Breast epithelium (tissue), 4 donors: ENCODE measurements at regions not wholly inside any gene's neighbourhood (a gene's known extent, or its start where the extent isn't known, plus 50 kb on each side); places are given as distances from the start of the nearest gene placed in this dataset.
A peak's percentile ranks its signal among the peaks of the same experiment; 100 is the strongest.

ENCODE experiments used
- DNase-seq, 2 donors: peaks; one replicate each; pipeline ENCODE4 v3.0.0-alpha.2; 2019; ENCODE audit warnings: low spot score in 2 of 2
- H3K27ac ChIP-seq, 2 donors: fragments of 200-600 bp; sonication (generic) in 1 of 2; one replicate each; pipeline ENCODE4 v1.5.1; 2016 to 2019; ENCODE audit warnings: mild to moderate bottlenecking in 1 of 2
- H3K27me3 ChIP-seq, 2 donors: fragments of 200-600 bp; sonication (generic) in 1 of 2; one replicate each; pipeline versions ENCODE4 v1.5.1 to v1.6.0; 2017 to 2019; ENCODE audit warnings: control low read depth in 1 of 2, mild to moderate bottlenecking in 1 of 2
- H3K36me3 ChIP-seq: fragments of 200-600 bp; one replicate; pipeline ENCODE4 v1.5.1; 2019
- H3K4me1 ChIP-seq, 2 donors: fragments of 200-600 bp; sonication (generic); one replicate each; pipeline ENCODE4 v1.5.1; 2016 to 2019; ENCODE audit warnings: control low read depth in 1 of 2
- H3K4me3 ChIP-seq, 3 donors: fragments of 200-600 bp; sonication (generic); 1 replicate in 2 of 3; 2 replicates in 1 of 3; pipeline ENCODE4 v1.5.1; 2016 to 2019; ENCODE audit warnings: mild to moderate bottlenecking in 3 of 3, moderate library complexity in 2 of 3
- H3K9me3 ChIP-seq, 2 donors: fragments of 200-600 bp; sonication (generic) in 1 of 2; one replicate each; pipeline ENCODE4 v1.5.1; 2016 to 2019; ENCODE audit warnings: control low read depth in 1 of 2
- CTCF ChIP-seq, 3 donors: fragments of 450-650 bp; IDR thresholded peaks; one replicate each; pipeline ENCODE4 v1.5.1; 2016 to 2017; ENCODE audit warnings: antibody characterized with exemption in 3 of 3, mild to moderate bottlenecking in 3 of 3, moderate library complexity in 3 of 3
- POLR2A ChIP-seq: fragments of 450-650 bp; IDR thresholded peaks from one replicate; pipeline ENCODE4 v1.6.1; 2016; ENCODE audit warnings: antibody characterized with exemption, mild to moderate bottlenecking, moderate library complexity
- POLR2AphosphoS5 ChIP-seq, 3 donors: sonication (generic); formaldehyde crosslinking; IDR thresholded peaks; one replicate each; pipeline ENCODE4 v1.6.1; 2017; ENCODE audit warnings: antibody characterized with exemption in 3 of 3
- intact Hi-C: fragments of 100-400 bp; cut with DNase I; formaldehyde crosslinking; loops from one replicate; pipeline ENCODE4 v1.15.1; 2023; ENCODE audit warnings: low total_unique reads

GRCh38 chr12:94892544-94893267 lies 110.8 kb downstream of the NDUFA12 start:
- DNase-seq: no peak
- TF ChIP-seq POLR2A: no peak
- no peaks in the 10 kb centered on the region for H3K36me3 ChIP-seq
- intact Hi-C loops: no loop called here
- no peaks in the 10 kb centered on the region for H3K4me1 ChIP-seq
- H3K9me3 ChIP-seq: no peaks in the 10 kb centered on the region
- no peak overlapping the region for H3K4me3 ChIP-seq
- no peaks in the 10 kb centered on the region for H3K27me3 ChIP-seq
- H3K27ac ChIP-seq: no peak overlapping the region

DNA sequence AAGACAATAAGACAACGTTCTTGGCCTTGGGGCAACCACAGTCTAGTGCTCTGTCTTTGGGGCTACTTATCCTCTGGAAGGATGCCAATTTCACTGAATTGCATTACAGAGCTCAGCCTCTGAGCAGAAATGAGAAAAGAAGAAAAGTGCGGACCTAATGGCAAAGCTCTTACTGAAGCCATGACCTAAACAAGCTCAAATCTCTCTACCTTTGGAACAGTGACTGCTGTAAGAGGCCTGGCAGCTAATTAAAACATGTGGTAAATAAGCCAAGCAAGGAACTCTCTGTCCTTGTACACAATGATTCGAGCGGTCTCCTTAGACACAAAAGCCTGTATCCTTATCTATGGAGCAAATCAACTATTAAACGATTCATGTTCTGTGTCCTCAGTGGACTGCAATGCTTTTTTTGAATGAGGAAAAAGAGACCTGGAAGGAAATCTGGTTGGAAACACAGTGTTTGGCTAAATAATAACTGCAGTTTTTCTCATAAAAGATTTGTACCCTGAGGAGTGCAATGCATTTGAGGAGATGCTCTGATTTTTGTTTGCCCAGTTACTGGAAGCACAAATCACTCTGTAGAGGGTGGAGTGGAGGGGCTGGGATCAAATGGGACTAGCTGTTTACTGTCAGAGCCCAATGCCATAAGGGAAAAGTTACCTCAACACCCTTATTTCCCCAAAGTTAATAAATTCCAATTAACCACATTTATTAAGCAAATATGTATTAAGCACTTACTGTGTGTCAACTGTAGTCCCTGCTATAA lies 113.9 kb downstream of the NDUFA12 start:
- no peaks in the 10 kb centered on the region for H3K9me3 ChIP-seq
- H3K27me3 ChIP-seq: no peaks in the 10 kb centered on the region
- no peak overlapping the region for H3K27ac ChIP-seq
- H3K4me1 ChIP-seq: no peaks in the 10 kb centered on the region
- intact Hi-C loops: no loop called here
- TF ChIP-seq CTCF (IDR thresholded peaks at IDR 0.05) (no peak), POLR2AphosphoS5 (IDR thresholded peaks at IDR 0.05) (no peak), POLR2A (no peak)
- no peak overlapping the region for H3K4me3 ChIP-seq
- H3K36me3 ChIP-seq: no peaks in the 10 kb centered on the region
- no peak for DNase-seq

GRCh38 chr12:94879542-94879941 lies 124.0 kb downstream of the NDUFA12 start:
- H3K27me3 ChIP-seq: no peaks in the 10 kb centered on the region
- H3K4me3 ChIP-seq: no peak overlapping the region
- no peak overlapping the region for H3K27ac ChIP-seq
- no peak for DNase-seq
- no peaks in the 10 kb centered on the region for H3K4me1 ChIP-seq
- TF ChIP-seq POLR2A (no peak), POLR2AphosphoS5 (IDR thresholded peaks at IDR 0.05) (no peak), CTCF (IDR thresholded peaks at IDR 0.05) (no peak)
- intact Hi-C loops: loop anchor here (2.0 kb wide), 1 partner anchor 49 kb away; no protein-coding TSS in a partner anchor
- H3K9me3 ChIP-seq: no peaks in the 10 kb centered on the region
- no peaks in the 10 kb centered on the region for H3K36me3 ChIP-seq

GRCh38 chr12:94875525-94875924 lies 128.0 kb downstream of the NDUFA12 start:
- Histone ChIP-seq H3K27ac (no peak overlapping the region), H3K27me3 (peaks cover 6 to 20% of the 10 kb centered on the region in 2 donors), H3K9me3 (no peaks in the 10 kb centered on the region), H3K36me3 (no peaks in the 10 kb centered on the region), H3K4me1 (peaks cover 0 to 4% of the 10 kb centered on the region in 2 donors), H3K4me3 (no peak overlapping the region)
- intact Hi-C loops: no loop called here
- TF ChIP-seq POLR2AphosphoS5 (IDR thresholded peaks at IDR 0.05) (no peak), POLR2A (no peak), CTCF (IDR thresholded peaks at IDR 0.05) (no peak)
- DNase-seq: no peak

- no peak for DNase-seq
- no peaks in the 10 kb centered on the region for H3K9me3 ChIP-seq
- intact Hi-C loops: no loop called here
- no peaks in the 10 kb centered on the region for H3K36me3 ChIP-seq
- H3K4me1 ChIP-seq: peaks cover 0 to 4% of the 10 kb centered on the region in 2 donors
- peak overlapping the region; percentile 45 to 75 (median 50) for H3K4me3 ChIP-seq
- TF ChIP-seq POLR2AphosphoS5 (IDR thresholded peaks at IDR 0.05) (no peak), CTCF (IDR thresholded peaks at IDR 0.05) (no peak), POLR2A (no peak)
- no peak overlapping the region for H3K27ac ChIP-seq
- H3K27me3 ChIP-seq: peaks cover 6 to 20% of the 10 kb centered on the region in 2 donors
Measured at GRCh38 chr12:94874518-94875302, 128.8 kb downstream of the NDUFA12 start.
